Endothelial cell (in vitro differentiated cells): ENCODE measurements at regions not wholly inside any gene's neighbourhood (a gene's known extent, or its start where the extent isn't known, plus 50 kb on each side); places are given as distances from the start of the nearest gene placed in this dataset.

Experiments used
- DNase-seq: peaks from one replicate; pipeline ENCODE4 v3.0.0; 2021; ENCODE audit warnings: low spot score
- H3K27ac Mint-ChIP-seq: one replicate; pipeline ENCODE4 v1.8.0; 2021; ENCODE audit warnings: mixed read lengths, inconsistent platforms; ENCODE audit not compliant: unreplicated experiment
- H3K27me3 Mint-ChIP-seq: one replicate; pipeline ENCODE4 v1.8.0; 2021; ENCODE audit warnings: mild to moderate bottlenecking, moderate library complexity, mixed read lengths, inconsistent platforms; ENCODE audit not compliant: unreplicated experiment
- H3K36me3 Mint-ChIP-seq: one replicate; pipeline ENCODE4 v1.8.0; 2021; ENCODE audit warnings: mild to moderate bottlenecking, low read depth, mixed read lengths, inconsistent platforms; ENCODE audit not compliant: unreplicated experiment
- H3K4me1 Mint-ChIP-seq: one replicate; pipeline ENCODE4 v1.8.0; 2021; ENCODE audit warnings: mild to moderate bottlenecking, mixed read lengths, inconsistent platforms; ENCODE audit not compliant: unreplicated experiment
- H3K4me3 Mint-ChIP-seq: one replicate; pipeline ENCODE4 v1.8.0; 2021; ENCODE audit warnings: mild to moderate bottlenecking, mixed read lengths, inconsistent platforms; ENCODE audit not compliant: unreplicated experiment
- H3K9me3 Mint-ChIP-seq: one replicate; pipeline ENCODE4 v1.8.0; 2021; ENCODE audit warnings: mixed read lengths, inconsistent platforms; ENCODE audit not compliant: unreplicated experiment
- TF ChIP-seq, protein P1 (sequence below): fragments of 200-600 bp; sonication (generic); IDR thresholded peaks from one replicate; pipeline ENCODE4 v1.5.0; 2021; ENCODE audit warnings: antibody characterized with exemption; ENCODE audit not compliant: unreplicated experiment

DNA sequence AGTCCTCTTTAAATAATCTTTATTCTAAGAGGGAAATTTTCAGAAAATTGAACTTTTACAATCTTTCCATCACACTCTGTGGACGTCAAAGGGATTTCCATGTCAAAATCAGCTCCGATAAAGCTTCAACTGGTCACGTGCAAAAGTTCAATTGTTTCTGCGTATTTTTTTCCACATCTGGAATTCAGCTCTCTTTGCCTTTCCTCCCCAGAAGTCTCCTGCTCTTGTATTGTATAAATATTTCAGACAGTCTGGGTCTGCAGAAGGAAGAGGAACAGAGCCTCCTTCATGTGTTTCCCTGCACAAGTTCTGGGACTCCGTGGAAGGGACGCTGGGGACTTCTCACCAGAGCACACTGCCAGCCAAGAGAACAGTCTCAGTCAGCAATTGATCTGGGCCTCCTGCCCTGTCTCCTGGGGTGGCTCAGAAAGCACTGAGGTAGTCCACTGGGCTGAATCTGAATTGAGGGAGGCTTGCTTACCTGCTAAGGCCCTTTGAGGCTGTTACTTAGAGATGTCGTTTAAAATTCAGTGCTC, 251.5 kb downstream of the TFCP2L1 start:
- H3K4me3 Mint-ChIP-seq = no peak overlapping the region
- H3K27me3 Mint-ChIP-seq = no peaks in the 10 kb centered on the region
- no peak overlapping the region for H3K27ac Mint-ChIP-seq
- H3K36me3 Mint-ChIP-seq = no peaks in the 10 kb centered on the region
- H3K4me1 Mint-ChIP-seq = no peaks in the 10 kb centered on the region
- no peaks in the 10 kb centered on the region for H3K9me3 Mint-ChIP-seq
- TF ChIP-seq, protein P1, sequence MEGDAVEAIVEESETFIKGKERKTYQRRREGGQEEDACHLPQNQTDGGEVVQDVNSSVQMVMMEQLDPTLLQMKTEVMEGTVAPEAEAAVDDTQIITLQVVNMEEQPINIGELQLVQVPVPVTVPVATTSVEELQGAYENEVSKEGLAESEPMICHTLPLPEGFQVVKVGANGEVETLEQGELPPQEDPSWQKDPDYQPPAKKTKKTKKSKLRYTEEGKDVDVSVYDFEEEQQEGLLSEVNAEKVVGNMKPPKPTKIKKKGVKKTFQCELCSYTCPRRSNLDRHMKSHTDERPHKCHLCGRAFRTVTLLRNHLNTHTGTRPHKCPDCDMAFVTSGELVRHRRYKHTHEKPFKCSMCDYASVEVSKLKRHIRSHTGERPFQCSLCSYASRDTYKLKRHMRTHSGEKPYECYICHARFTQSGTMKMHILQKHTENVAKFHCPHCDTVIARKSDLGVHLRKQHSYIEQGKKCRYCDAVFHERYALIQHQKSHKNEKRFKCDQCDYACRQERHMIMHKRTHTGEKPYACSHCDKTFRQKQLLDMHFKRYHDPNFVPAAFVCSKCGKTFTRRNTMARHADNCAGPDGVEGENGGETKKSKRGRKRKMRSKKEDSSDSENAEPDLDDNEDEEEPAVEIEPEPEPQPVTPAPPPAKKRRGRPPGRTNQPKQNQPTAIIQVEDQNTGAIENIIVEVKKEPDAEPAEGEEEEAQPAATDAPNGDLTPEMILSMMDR = no peak
- DNase-seq = no peak

DNA sequence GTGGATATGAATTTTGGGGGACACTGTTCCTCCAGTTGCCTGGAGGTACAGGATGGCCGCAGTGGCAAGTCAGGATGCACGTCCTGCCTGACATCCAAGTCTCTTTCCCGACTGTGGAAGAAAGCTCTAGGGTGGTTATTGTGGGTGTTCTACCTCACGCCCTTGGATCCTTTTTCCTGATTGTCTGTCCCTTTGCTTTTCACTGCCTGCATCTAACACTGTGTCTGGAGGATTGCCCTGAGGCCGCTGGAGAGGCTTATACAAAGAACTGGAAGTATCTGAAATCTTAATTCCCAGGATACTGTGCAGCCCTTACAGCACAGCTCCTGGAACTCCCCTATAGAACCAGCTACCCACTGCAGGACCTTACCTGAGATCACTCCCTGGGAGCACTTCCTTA, 250.5 kb downstream of the TFCP2L1 start:
- TF ChIP-seq, protein P1 = no peak
- Mint-ChIP-seq H3K4me1 (no peaks in the 10 kb centered on the region), H3K4me3 (no peak overlapping the region), H3K36me3 (no peaks in the 10 kb centered on the region), H3K27me3 (no peaks in the 10 kb centered on the region), H3K27ac (no peak overlapping the region), H3K9me3 (no peaks in the 10 kb centered on the region)
- no peak for DNase-seq

DNA sequence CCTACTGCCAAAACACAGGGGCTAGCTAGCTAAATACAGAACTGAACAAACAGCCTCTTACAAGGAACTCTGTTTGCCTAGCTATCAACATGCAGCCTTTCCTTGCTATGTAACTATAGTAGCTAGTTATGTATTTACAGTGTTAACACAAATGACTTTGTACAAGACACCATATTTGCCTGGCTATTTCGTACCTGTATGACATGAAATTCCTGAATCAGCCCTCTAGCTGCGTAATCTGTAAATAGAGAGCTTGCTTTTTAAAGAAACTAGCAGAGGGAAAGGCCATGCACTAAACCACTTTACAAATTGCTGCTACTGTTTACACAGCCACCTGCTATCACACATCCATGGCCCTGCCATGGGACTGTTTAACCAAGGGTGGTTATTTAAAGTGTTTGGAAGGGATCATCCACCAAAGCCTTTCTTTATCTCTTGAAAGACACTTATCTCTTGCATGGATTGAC, 248.7 kb downstream of the TFCP2L1 start:
- Mint-ChIP-seq H3K9me3 (no peaks in the 10 kb centered on the region), H3K27ac (no peak overlapping the region), H3K4me3 (no peak overlapping the region), H3K27me3 (no peaks in the 10 kb centered on the region), H3K36me3 (no peaks in the 10 kb centered on the region), H3K4me1 (no peaks in the 10 kb centered on the region)
- DNase-seq = no peak
- TF ChIP-seq, protein P1 = no peak

DNA sequence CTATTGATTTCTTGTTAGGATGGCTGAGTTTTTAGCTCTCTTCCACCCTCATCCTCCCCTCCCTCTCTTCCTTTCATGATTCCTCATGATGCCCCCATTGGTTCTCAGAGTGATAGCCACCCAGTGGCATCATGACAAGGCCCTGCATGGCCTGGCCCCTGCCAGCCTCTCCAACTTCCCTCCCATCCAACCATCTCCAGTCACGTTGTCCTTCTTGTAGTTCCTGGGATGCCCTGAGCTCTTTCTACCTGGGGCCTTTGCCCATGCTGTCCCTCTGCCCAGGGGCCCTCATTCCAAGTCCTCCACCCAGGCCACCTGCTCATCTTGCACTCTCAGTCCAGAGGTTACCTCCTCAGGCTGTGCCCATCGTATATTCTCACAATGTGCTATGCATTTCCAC, 247.5 kb downstream of the TFCP2L1 start:
- Mint-ChIP-seq H3K4me1 (no peaks in the 10 kb centered on the region), H3K27ac (no peak overlapping the region), H3K9me3 (no peaks in the 10 kb centered on the region), H3K36me3 (no peaks in the 10 kb centered on the region), H3K4me3 (no peak overlapping the region), H3K27me3 (no peaks in the 10 kb centered on the region)
- no peak for DNase-seq
- TF ChIP-seq, protein P1 = no peak

DNA sequence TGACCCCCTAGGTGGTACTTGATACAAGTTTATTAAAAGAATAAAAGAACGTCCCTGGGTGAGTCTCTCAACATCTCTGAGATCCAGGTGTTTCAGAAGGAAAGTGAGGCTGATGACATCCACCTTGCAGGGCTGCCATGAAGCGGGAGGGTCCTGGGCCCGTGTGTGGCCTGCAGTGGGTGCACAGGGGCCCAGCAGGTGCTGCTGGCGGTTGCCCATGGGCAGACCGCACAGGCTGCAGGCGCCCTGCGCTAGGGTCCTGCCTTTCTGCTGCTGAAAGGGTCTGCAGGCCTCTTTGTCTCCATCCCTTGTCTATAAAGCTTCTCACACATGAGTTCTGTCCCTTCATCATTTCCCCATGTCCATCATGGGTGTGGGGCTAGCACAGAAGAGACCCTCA, 247.0 kb downstream of the TFCP2L1 start:
- H3K27ac Mint-ChIP-seq = no peak overlapping the region
- no peaks in the 10 kb centered on the region for H3K36me3 Mint-ChIP-seq
- no peaks in the 10 kb centered on the region for H3K9me3 Mint-ChIP-seq
- H3K27me3 Mint-ChIP-seq = no peaks in the 10 kb centered on the region
- H3K4me3 Mint-ChIP-seq = no peak overlapping the region
- no peaks in the 10 kb centered on the region for H3K4me1 Mint-ChIP-seq
- TF ChIP-seq, protein P1 = no peak
- no peak for DNase-seq
